Panc1 (cell line): ENCODE measurements at regions not wholly inside any gene's neighbourhood (a gene's known extent, or its start where the extent isn't known, plus 50 kb on each side); places are given as distances from the start of the nearest gene placed in this dataset.

Experiments
- ATAC-seq: fragments of 200-7000 bp; cut with Tn5 transposase; 2 replicates; pipeline ENCODE4 v1.9.1; 2020; ENCODE audit warnings: mild to moderate bottlenecking, moderate library complexity
- BruUV-seq: library from RNA; stranded (reverse); fragments of 400-500 nt; replicated peaks from 2 replicates; lab custom pipeline; 2021; lab: Mats Ljungman, UMichigan
- CTCF ChIA-PET: fragments of 300-600 bp; sonication (Branson Sonifier 250); formaldehyde crosslinking; loops from one replicate; lab custom pipeline; 2022; ENCODE audit warnings: antibody characterized with exemption; lab: Charles Lee
- POLR2A ChIA-PET: fragments of 300-600 bp; sonication (Branson Sonifier 250); formaldehyde crosslinking; loops from one replicate; lab custom pipeline; 2022; ENCODE audit warnings: antibody characterized with exemption; lab: Charles Lee
- DNase-seq: peaks from one replicate; pipeline ENCODE4 v3.0.0-alpha.2; 2010; ENCODE audit warnings: low read depth, low spot score
- H3K27ac ChIP-seq: 2 replicates; pipeline ENCODE4 v1.5.1; 2011; ENCODE audit warnings: mild to moderate bottlenecking, low read length, inconsistent platforms
- H3K27me3 ChIP-seq: fragments of 200-500 bp; sonication (Bioruptor generic); 2 replicates; pipeline ENCODE4 v1.6.0; 2014; ENCODE audit warnings: low read length, inconsistent platforms; ENCODE audit not compliant: control insufficient read depth, insufficient read depth
- H3K36me3 ChIP-seq: fragments of 200-500 bp; sonication (Bioruptor generic); 2 replicates; pipeline ENCODE4 v1.5.1; 2014; ENCODE audit warnings: inconsistent platforms, mild to moderate bottlenecking, low read length, moderate library complexity; ENCODE audit not compliant: control insufficient read depth, insufficient read depth
- H3K4me1 ChIP-seq: 2 replicates; pipeline ENCODE4 v1.5.1; 2011; ENCODE audit warnings: inconsistent platforms, mild to moderate bottlenecking, low read length, moderate library complexity; ENCODE audit not compliant: control insufficient read depth, insufficient read depth
- H3K4me3 ChIP-seq, 2 experiments: 2 replicates each; pipeline ENCODE4 v1.5.1; 2011 to 2012; ENCODE audit warnings: low read depth in 2 of 2, low read length in 2 of 2, mild to moderate bottlenecking in 2 of 2, inconsistent platforms in 1 of 2, moderate library complexity in 1 of 2
- H3K9me3 ChIP-seq: fragments of 200-500 bp; sonication (Bioruptor generic); 2 replicates; pipeline ENCODE4 v1.5.1; 2014; ENCODE audit warnings: low read depth, mild to moderate bottlenecking, inconsistent platforms, low read length, moderate library complexity; ENCODE audit not compliant: control insufficient read depth, insufficient read depth
- POLR2AphosphoS5 ChIP-seq: IDR thresholded peaks from 2 replicates; pipeline ENCODE4 v1.6.1; 2012; ENCODE audit warnings: mild to moderate bottlenecking, low read depth, low read length, moderate library complexity
- SIN3A ChIP-seq: IDR thresholded peaks from 2 replicates; pipeline ENCODE4 v1.6.1; 2012; ENCODE audit warnings: low read depth, mild to moderate bottlenecking, low read length, moderate library complexity, borderline replicate concordance; ENCODE audit not compliant: insufficient read depth
- TCF7L2 ChIP-seq: IDR thresholded peaks from 2 replicates; pipeline ENCODE4 v1.6.1; 2011; ENCODE audit warnings: mild to moderate bottlenecking, low read depth, low read length, inconsistent platforms
- in situ Hi-C: cut with HindIII; loops from 2 replicates; pipeline ENCODE4 v1.10.0; 2016; ENCODE audit warnings: low sequenced_read_pairs, low pct_unique_long_range_greater_than_20kb
- intact Hi-C: fragments of 100-400 bp; cut with micrococcal nuclease; formaldehyde crosslinking; loops from one replicate; pipeline ENCODE4 v1.10.0; 2022; ENCODE audit not compliant: unreplicated experiment
- TF ChIP-seq, protein P1 (sequence below): fragments of 450-650 bp; IDR thresholded peaks from 2 replicates; pipeline ENCODE4 v1.5.1; 2017; ENCODE audit warnings: mild to moderate bottlenecking
- TF ChIP-seq, protein P2 (sequence below), 2 experiments: IDR thresholded peaks; 2 replicates each; pipeline ENCODE4 v1.6.1; 2011 to 2012; ENCODE audit warnings: low read depth in 2 of 2, control low read depth in 1 of 2, low read length in 1 of 2, mild to moderate bottlenecking in 1 of 2, moderate library complexity in 1 of 2; ENCODE audit not compliant: insufficient read depth in 1 of 2

DNA sequence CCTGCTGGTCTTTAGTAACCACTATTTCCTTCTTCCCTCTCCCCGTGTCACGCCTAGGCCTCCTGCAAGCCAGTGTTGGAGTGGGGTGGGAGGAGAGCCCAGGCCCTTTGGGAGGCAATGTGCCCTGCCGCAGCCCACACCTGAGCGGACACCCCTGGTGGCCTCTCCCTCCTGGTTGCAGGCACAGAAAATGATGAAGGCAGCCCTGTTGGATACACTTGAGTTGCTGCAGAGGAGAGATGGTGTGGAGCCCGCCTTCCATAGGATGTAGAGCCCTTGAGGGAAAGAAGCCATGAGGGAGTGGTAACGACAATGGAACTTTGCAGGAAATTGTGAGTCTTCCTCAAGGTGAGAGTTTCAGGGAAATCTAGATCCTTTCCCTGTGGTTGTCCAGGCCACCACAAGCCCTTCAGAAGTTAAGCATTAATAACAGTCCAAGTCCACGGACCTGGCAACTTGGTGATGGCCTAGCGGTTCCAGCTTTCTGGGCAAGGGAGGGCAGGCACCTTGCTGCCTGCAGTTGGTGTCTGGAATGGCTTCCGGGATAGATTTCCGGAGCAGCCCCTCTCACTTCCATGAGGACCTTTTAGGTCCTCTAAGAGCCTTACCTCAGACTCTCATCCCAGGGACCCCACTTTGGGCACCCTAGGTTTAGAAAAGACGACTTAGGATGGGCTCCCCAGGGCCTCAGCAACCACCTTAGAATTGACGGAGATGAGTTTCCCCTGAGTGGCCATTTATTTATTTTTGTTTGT, 67.3 kb upstream of the NXT1 start:
- ChIA-PET POLR2A (no interaction called here), CTCF (interaction anchor here (0.8 kb wide), 1 partner anchor 590 kb away, joined by 3 read pairs; no protein-coding TSS in a partner anchor)
- intact Hi-C loops = no loop called here
- H3K27me3 ChIP-seq = no peaks in the 10 kb centered on the region
- TF ChIP-seq SIN3A (no peak), TCF7L2 (no peak), POLR2AphosphoS5 (no peak)
- TF ChIP-seq, protein P1, sequence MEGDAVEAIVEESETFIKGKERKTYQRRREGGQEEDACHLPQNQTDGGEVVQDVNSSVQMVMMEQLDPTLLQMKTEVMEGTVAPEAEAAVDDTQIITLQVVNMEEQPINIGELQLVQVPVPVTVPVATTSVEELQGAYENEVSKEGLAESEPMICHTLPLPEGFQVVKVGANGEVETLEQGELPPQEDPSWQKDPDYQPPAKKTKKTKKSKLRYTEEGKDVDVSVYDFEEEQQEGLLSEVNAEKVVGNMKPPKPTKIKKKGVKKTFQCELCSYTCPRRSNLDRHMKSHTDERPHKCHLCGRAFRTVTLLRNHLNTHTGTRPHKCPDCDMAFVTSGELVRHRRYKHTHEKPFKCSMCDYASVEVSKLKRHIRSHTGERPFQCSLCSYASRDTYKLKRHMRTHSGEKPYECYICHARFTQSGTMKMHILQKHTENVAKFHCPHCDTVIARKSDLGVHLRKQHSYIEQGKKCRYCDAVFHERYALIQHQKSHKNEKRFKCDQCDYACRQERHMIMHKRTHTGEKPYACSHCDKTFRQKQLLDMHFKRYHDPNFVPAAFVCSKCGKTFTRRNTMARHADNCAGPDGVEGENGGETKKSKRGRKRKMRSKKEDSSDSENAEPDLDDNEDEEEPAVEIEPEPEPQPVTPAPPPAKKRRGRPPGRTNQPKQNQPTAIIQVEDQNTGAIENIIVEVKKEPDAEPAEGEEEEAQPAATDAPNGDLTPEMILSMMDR = no peak
- TF ChIP-seq, protein P2, sequence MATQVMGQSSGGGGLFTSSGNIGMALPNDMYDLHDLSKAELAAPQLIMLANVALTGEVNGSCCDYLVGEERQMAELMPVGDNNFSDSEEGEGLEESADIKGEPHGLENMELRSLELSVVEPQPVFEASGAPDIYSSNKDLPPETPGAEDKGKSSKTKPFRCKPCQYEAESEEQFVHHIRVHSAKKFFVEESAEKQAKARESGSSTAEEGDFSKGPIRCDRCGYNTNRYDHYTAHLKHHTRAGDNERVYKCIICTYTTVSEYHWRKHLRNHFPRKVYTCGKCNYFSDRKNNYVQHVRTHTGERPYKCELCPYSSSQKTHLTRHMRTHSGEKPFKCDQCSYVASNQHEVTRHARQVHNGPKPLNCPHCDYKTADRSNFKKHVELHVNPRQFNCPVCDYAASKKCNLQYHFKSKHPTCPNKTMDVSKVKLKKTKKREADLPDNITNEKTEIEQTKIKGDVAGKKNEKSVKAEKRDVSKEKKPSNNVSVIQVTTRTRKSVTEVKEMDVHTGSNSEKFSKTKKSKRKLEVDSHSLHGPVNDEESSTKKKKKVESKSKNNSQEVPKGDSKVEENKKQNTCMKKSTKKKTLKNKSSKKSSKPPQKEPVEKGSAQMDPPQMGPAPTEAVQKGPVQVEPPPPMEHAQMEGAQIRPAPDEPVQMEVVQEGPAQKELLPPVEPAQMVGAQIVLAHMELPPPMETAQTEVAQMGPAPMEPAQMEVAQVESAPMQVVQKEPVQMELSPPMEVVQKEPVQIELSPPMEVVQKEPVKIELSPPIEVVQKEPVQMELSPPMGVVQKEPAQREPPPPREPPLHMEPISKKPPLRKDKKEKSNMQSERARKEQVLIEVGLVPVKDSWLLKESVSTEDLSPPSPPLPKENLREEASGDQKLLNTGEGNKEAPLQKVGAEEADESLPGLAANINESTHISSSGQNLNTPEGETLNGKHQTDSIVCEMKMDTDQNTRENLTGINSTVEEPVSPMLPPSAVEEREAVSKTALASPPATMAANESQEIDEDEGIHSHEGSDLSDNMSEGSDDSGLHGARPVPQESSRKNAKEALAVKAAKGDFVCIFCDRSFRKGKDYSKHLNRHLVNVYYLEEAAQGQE (IDR thresholded peaks at IDR 0.05; ENCODE audit: insufficient read depth in 1 of 2, low read depth in 2 of 2, low read length in 1 of 2) = no peak
- in situ Hi-C loops = no loop called here
- no peaks in the 10 kb centered on the region for H3K36me3 ChIP-seq
- DNase-seq = no peak
- ATAC-seq = no peak
- no peaks in the 10 kb centered on the region for H3K9me3 ChIP-seq
- no peaks in the 10 kb centered on the region for H3K4me1 ChIP-seq
- BruUV-seq = no TSS peak
- H3K4me3 ChIP-seq = no peak overlapping the region
- H3K27ac ChIP-seq = no peak overlapping the region

DNA sequence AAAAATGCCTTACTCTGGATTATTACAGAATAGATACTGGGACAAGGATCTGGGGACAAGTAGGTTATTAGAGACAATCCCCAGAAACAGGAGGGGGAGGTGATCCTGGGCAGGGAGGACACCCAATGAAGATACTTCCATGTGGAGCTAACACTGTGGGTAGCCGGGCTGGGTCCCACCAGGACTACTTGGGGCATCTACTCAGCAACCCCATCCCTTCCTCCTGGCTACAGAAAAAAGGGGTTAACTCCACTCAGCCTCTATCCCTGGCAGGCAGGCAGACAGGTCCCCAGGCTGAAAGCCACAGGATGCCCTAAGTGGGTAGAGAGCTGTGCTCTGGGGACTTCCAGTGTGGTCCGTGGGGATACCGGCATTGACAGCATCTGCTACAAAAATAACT, 68.0 kb upstream of the NXT1 start:
- intact Hi-C loops = no loop called here
- no peaks in the 10 kb centered on the region for H3K27me3 ChIP-seq
- no peaks in the 10 kb centered on the region for H3K36me3 ChIP-seq
- no peak for DNase-seq
- no peaks in the 10 kb centered on the region for H3K9me3 ChIP-seq
- no peak overlapping the region for H3K27ac ChIP-seq
- no peaks in the 10 kb centered on the region for H3K4me1 ChIP-seq
- TF ChIP-seq, protein P1 = no peak
- TF ChIP-seq TCF7L2 = no peak
- no peak for TF ChIP-seq POLR2AphosphoS5
- TF ChIP-seq, protein P2 (IDR thresholded peaks at IDR 0.05; ENCODE audit: insufficient read depth in 1 of 2, low read depth in 2 of 2, low read length in 1 of 2) = no peak
- TF ChIP-seq SIN3A = no peak
- CTCF ChIA-PET = no interaction called here
- no TSS peak for BruUV-seq
- no peak for ATAC-seq
- in situ Hi-C loops = no loop called here
- POLR2A ChIA-PET = no interaction called here
- no peak overlapping the region for H3K4me3 ChIP-seq
